HEK293 (cell line): ENCODE measurements at regions not wholly inside any gene's neighbourhood (a gene's known extent, or its start where the extent isn't known, plus 50 kb on each side); places are given as distances from the start of the nearest gene placed in this dataset.
A peak's percentile ranks its signal among the peaks of the same experiment; 100 is the strongest.

Experiments
- CTCF ChIA-PET: fragments of 350-600 bp; formaldehyde crosslinking; extraction: SDS; loops from one replicate; lab custom pipeline; 2021; ENCODE audit warnings: antibody characterized with exemption; lab: Yijun Ruan, JAX
- POLR2A ChIA-PET: fragments of 300-600 bp; formaldehyde crosslinking; extraction: SDS; loops from one replicate; lab custom pipeline; 2020; ENCODE audit warnings: antibody characterized with exemption, inconsistent platforms; lab: Yijun Ruan, JAX
- H3K27ac ChIP-seq: fragments of 200-500 bp; sonication (Bioruptor generic); 2 replicates; pipeline ENCODE4 v1.5.1; 2014; ENCODE audit warnings: low read depth, low read length, control low read depth, inconsistent platforms; ENCODE audit errors: extremely low read depth
- H3K36me3 ChIP-seq, 2 experiments: fragments of 200-500 bp in 1 of 2; sonication (Bioruptor generic) in 1 of 2; 1 replicate in 1 of 2; 2 replicates in 1 of 2; pipeline ENCODE4 v1.5.1; 2014 to 2017; ENCODE audit warnings: inconsistent platforms in 2 of 2, low read length in 2 of 2; ENCODE audit not compliant: control insufficient read depth in 2 of 2, insufficient read depth in 1 of 2
- H3K4me1 ChIP-seq: fragments of 200-500 bp; sonication (Bioruptor generic); 2 replicates; pipeline ENCODE4 v1.5.1; 2014; ENCODE audit warnings: mild to moderate bottlenecking, low read length, inconsistent platforms; ENCODE audit not compliant: control insufficient read depth, insufficient read depth
- H3K4me3 ChIP-seq: 2 replicates; pipeline ENCODE4 v1.5.1; 2011; ENCODE audit warnings: low read depth, mild to moderate bottlenecking, control low read depth, low read length, moderate library complexity
- H3K9me3 ChIP-seq: fragments of 200-500 bp; sonication (Bioruptor generic); 2 replicates; pipeline ENCODE4 v1.5.1; 2014; ENCODE audit warnings: low read depth, low read length, inconsistent platforms; ENCODE audit not compliant: control insufficient read depth, insufficient read depth
- OVOL3 ChIP-seq: fragments of 450-650 bp; formaldehyde crosslinking; IDR thresholded peaks from 2 replicates; pipeline ENCODE4 v1.5.1; 2016; ENCODE audit warnings: missing biosample characterization, missing genetic modification characterization
- PBX3 ChIP-seq: sonication (generic); formaldehyde crosslinking; IDR thresholded peaks from 2 replicates; pipeline ENCODE4 v1.8.1; 2022; ENCODE audit warnings: mild to moderate bottlenecking, moderate library complexity, missing genetic modification reagents
- PRDM2 ChIP-seq: fragments of 450-650 bp; formaldehyde crosslinking; IDR thresholded peaks from 2 replicates; pipeline ENCODE4 v1.5.1; 2016; ENCODE audit warnings: missing biosample characterization, missing genetic modification characterization, borderline replicate concordance
- PRDM4 ChIP-seq: fragments of 450-650 bp; formaldehyde crosslinking; IDR thresholded peaks from 2 replicates; pipeline ENCODE4 v1.5.1; 2017; ENCODE audit warnings: missing biosample characterization, missing genetic modification characterization
- REST ChIP-seq: fragments of 450-650 bp; formaldehyde crosslinking; IDR thresholded peaks from 2 replicates; pipeline ENCODE4 v1.5.1; 2016; ENCODE audit warnings: missing biosample characterization, missing genetic modification characterization
- SCRT2 ChIP-seq: fragments of 450-650 bp; formaldehyde crosslinking; IDR thresholded peaks from 2 replicates; pipeline ENCODE4 v1.5.1; 2016; ENCODE audit warnings: missing biosample characterization, missing genetic modification characterization
- ZNF10 ChIP-seq: fragments of 450-650 bp; formaldehyde crosslinking; IDR thresholded peaks from 2 replicates; pipeline ENCODE4 v1.5.1; 2017; ENCODE audit warnings: missing biosample characterization, missing genetic modification characterization
- ZNF112 ChIP-seq: fragments of 450-650 bp; formaldehyde crosslinking; IDR thresholded peaks from 2 replicates; pipeline ENCODE4 v1.5.0; 2017; ENCODE audit warnings: missing biosample characterization, missing genetic modification characterization
- ZNF174 ChIP-seq: fragments of 450-650 bp; formaldehyde crosslinking; IDR thresholded peaks from 2 replicates; pipeline ENCODE4 v1.5.0; 2017; ENCODE audit warnings: missing biosample characterization, mild to moderate bottlenecking, missing genetic modification characterization
- ZNF302 ChIP-seq: fragments of 450-650 bp; formaldehyde crosslinking; IDR thresholded peaks from 2 replicates; pipeline ENCODE4 v1.5.1; 2016; ENCODE audit warnings: missing biosample characterization, missing genetic modification characterization, low read depth
- ZNF596 ChIP-seq: fragments of 450-650 bp; IDR thresholded peaks from 2 replicates; pipeline ENCODE4 v1.5.0; 2018; ENCODE audit warnings: missing biosample characterization, mild to moderate bottlenecking, missing genetic modification characterization, moderate library complexity
- ZNF629 ChIP-seq: fragments of 450-650 bp; formaldehyde crosslinking; IDR thresholded peaks from 2 replicates; pipeline ENCODE4 v1.5.1; 2017; ENCODE audit warnings: missing biosample characterization, missing genetic modification characterization
- ZNF660 ChIP-seq: fragments of 450-650 bp; IDR thresholded peaks from 2 replicates; pipeline ENCODE4 v1.5.1; 2018; ENCODE audit warnings: missing biosample characterization, mild to moderate bottlenecking, missing genetic modification characterization
- ZNF664 ChIP-seq: fragments of 450-650 bp; formaldehyde crosslinking; IDR thresholded peaks from 2 replicates; pipeline ENCODE4 v1.5.1; 2016; ENCODE audit warnings: missing biosample characterization, missing genetic modification characterization
- ZNF777 ChIP-seq: fragments of 450-650 bp; formaldehyde crosslinking; IDR thresholded peaks from 2 replicates; pipeline ENCODE4 v1.5.1; 2017; ENCODE audit warnings: missing biosample characterization, missing genetic modification characterization, borderline replicate concordance
- ZNF837 ChIP-seq: fragments of 450-650 bp; formaldehyde crosslinking; IDR thresholded peaks from 2 replicates; pipeline ENCODE4 v1.5.1; 2016; ENCODE audit warnings: missing biosample characterization, missing genetic modification characterization
- ZSCAN5A ChIP-seq: fragments of 450-650 bp; formaldehyde crosslinking; IDR thresholded peaks from 2 replicates; pipeline ENCODE4 v1.5.1; 2016; ENCODE audit warnings: missing biosample characterization, missing genetic modification characterization

- no peak for TF ChIP-seq PRDM4
- no peak for TF ChIP-seq ZNF629 (tag by site-specific recombination)
- no peak for TF ChIP-seq ZNF302
- no peak for TF ChIP-seq PBX3 (CRISPR knock-in tag)
These were observed 176.5 kb upstream of the ARID1B start (continued) for GRCh38 chr6:156600678-156601077.

GRCh38 chr6:156599978-156600590, 177.1 kb upstream of the ARID1B start:
- ChIA-PET CTCF (no interaction called here), POLR2A (no interaction called here)
- Histone ChIP-seq H3K36me3 (no peaks in the 10 kb centered on the region), H3K4me3 (no peak overlapping the region), H3K9me3 (no peaks in the 10 kb centered on the region), H3K4me1 (no peaks in the 10 kb centered on the region), H3K27ac (no peak overlapping the region)
- TF ChIP-seq ZNF174 (tag by site-specific recombination) (no peak), ZNF596 (tag by site-specific recombination) (peak; percentile 52; the same call in 1 of the 2 replicates), OVOL3 (tag by site-specific recombination) (no peak), ZNF10 (tag by site-specific recombination) (no peak), ZNF660 (tag by site-specific recombination) (no peak)

- Histone ChIP-seq H3K4me3 (no peak overlapping the region), H3K36me3 (no peaks in the 10 kb centered on the region), H3K9me3 (no peaks in the 10 kb centered on the region), H3K27ac (no peak overlapping the region), H3K4me1 (no peaks in the 10 kb centered on the region)
- ChIA-PET POLR2A (no interaction called here), CTCF (no interaction called here)
- TF ChIP-seq ZNF837: no peak
- TF ChIP-seq ZNF777: no peak
- no peak for TF ChIP-seq ZSCAN5A
- no peak for TF ChIP-seq ZNF112 (tag by site-specific recombination)
- no peak for TF ChIP-seq SCRT2 (tag by site-specific recombination)
- no peak for TF ChIP-seq PRDM2
- TF ChIP-seq REST (tag by site-specific recombination): no peak
- TF ChIP-seq ZNF664: no peak
These were observed 177.8 kb upstream of the ARID1B start for GRCh38 chr6:156599366-156599765.
